Nephron (organoid): ENCODE measurements at regions not wholly inside any gene's neighbourhood (a gene's known extent, or its start where the extent isn't known, plus 50 kb on each side); places are given as distances from the start of the nearest gene placed in this dataset.

Experiments
- H3K27ac Mint-ChIP-seq, 3 experiments: 2 replicates each; pipeline ENCODE4 v1.8.0; 2020; ENCODE audit warnings: mixed read lengths in 3 of 3, mild to moderate bottlenecking in 2 of 3, moderate library complexity in 1 of 3
- H3K27me3 Mint-ChIP-seq: 2 replicates; pipeline ENCODE4 v1.8.0; 2021; ENCODE audit warnings: low read depth, mild to moderate bottlenecking, moderate library complexity, mixed read lengths
- H3K36me3 Mint-ChIP-seq: 2 replicates; pipeline ENCODE4 v1.8.0; 2020; ENCODE audit warnings: low read depth, mixed read lengths
- H3K4me1 Mint-ChIP-seq: 2 replicates; pipeline ENCODE4 v1.8.0; 2020; ENCODE audit warnings: mixed read lengths
- H3K4me3 Mint-ChIP-seq, 3 experiments: 2 replicates each; pipeline ENCODE4 v1.8.0; 2020; ENCODE audit warnings: mild to moderate bottlenecking in 3 of 3, mixed read lengths in 3 of 3, moderate library complexity in 2 of 3
- H3K9me3 Mint-ChIP-seq: 2 replicates; pipeline ENCODE4 v1.8.0; 2020; ENCODE audit warnings: mixed read lengths
- CTCF ChIP-seq, 3 experiments: fragments of 200-600 bp; sonication (generic); IDR thresholded peaks; one replicate each; pipeline ENCODE4 v1.5.0; 2021; ENCODE audit warnings: antibody characterized with exemption in 3 of 3; ENCODE audit not compliant: unreplicated experiment in 3 of 3

- peak overlapping the region in 1 of 3 experiments; percentile 27 for H3K27ac Mint-ChIP-seq
- H3K27me3 Mint-ChIP-seq, result peaks cover 31% of the 10 kb centered on the region
- H3K36me3 Mint-ChIP-seq, result no peaks in the 10 kb centered on the region
- no peak for TF ChIP-seq CTCF (IDR thresholded peaks at IDR 0.05; ENCODE audit: unreplicated experiment in 3 of 3)
- H3K4me3 Mint-ChIP-seq, result peak overlapping the region in 1 of 3 experiments; percentile 39
- H3K4me1 Mint-ChIP-seq, result peaks cover 18% of the 10 kb centered on the region
- peaks cover 2% of the 10 kb centered on the region for H3K9me3 Mint-ChIP-seq
These were observed 299.6 kb upstream of the SP4 start for GRCh38 chr7:21128062-21128817.

- no peak for TF ChIP-seq CTCF (IDR thresholded peaks at IDR 0.05; ENCODE audit: unreplicated experiment in 3 of 3)
- Mint-ChIP-seq H3K27ac (no peak overlapping the region), H3K36me3 (no peaks in the 10 kb centered on the region), H3K4me1 (peaks cover 18% of the 10 kb centered on the region), H3K27me3 (peaks cover 31% of the 10 kb centered on the region), H3K4me3 (no peak overlapping the region), H3K9me3 (peaks cover 13% of the 10 kb centered on the region)
These were observed 296.0 kb upstream of the SP4 start for GRCh38 chr7:21131897-21132296.

- Mint-ChIP-seq H3K27ac (no peak overlapping the region), H3K4me1 (no peaks in the 10 kb centered on the region), H3K4me3 (no peak overlapping the region), H3K27me3 (peaks cover 20% of the 10 kb centered on the region), H3K36me3 (no peaks in the 10 kb centered on the region), H3K9me3 (peaks cover 16% of the 10 kb centered on the region)
- TF ChIP-seq CTCF (IDR thresholded peaks at IDR 0.05; ENCODE audit: unreplicated experiment in 3 of 3), result no peak
These were observed 293.3 kb upstream of the SP4 start for GRCh38 chr7:21134631-21135030.

GRCh38 chr7:21135437-21135836, 292.4 kb upstream of the SP4 start:
- Mint-ChIP-seq H3K4me1 (no peaks in the 10 kb centered on the region), H3K9me3 (peaks cover 16% of the 10 kb centered on the region), H3K4me3 (no peak overlapping the region), H3K36me3 (no peaks in the 10 kb centered on the region), H3K27ac (no peak overlapping the region), H3K27me3 (peaks cover 19% of the 10 kb centered on the region)
- TF ChIP-seq CTCF (IDR thresholded peaks at IDR 0.05; ENCODE audit: unreplicated experiment in 3 of 3), result no peak

- Mint-ChIP-seq H3K4me1 (no peaks in the 10 kb centered on the region), H3K27me3 (peaks cover 5% of the 10 kb centered on the region)
These were observed 290.2 kb upstream of the SP4 start for GRCh38 chr7:21137640-21138039.

More at GRCh38 chr7:21137640-21138039, 290.2 kb upstream of the SP4 start:
- no peak overlapping the region for H3K27ac Mint-ChIP-seq
- TF ChIP-seq CTCF (IDR thresholded peaks at IDR 0.05; ENCODE audit: unreplicated experiment in 3 of 3), result no peak
- H3K9me3 Mint-ChIP-seq, result peaks cover 16% of the 10 kb centered on the region
- no peaks in the 10 kb centered on the region for H3K36me3 Mint-ChIP-seq
- H3K4me3 Mint-ChIP-seq, result no peak overlapping the region
